Type B pancreatic cell (in vitro differentiated cells): ENCODE measurements at regions not wholly inside any gene's neighbourhood (a gene's known extent, or its start where the extent isn't known, plus 50 kb on each side); places are given as distances from the start of the nearest gene placed in this dataset.

ENCODE experiments used
- DNase-seq: peaks from one replicate; pipeline ENCODE4 v3.0.0; 2021; ENCODE audit warnings: mixed read lengths; ENCODE audit not compliant: unreplicated experiment; ENCODE audit errors: extremely low spot score
- H3K27ac Mint-ChIP-seq: 2 replicates; pipeline ENCODE4 v1.8.0; 2021; ENCODE audit warnings: mild to moderate bottlenecking, mixed read lengths
- H3K27me3 Mint-ChIP-seq: 2 replicates; pipeline ENCODE4 v1.8.0; 2021; ENCODE audit warnings: mixed read lengths
- H3K36me3 Mint-ChIP-seq: 2 replicates; pipeline ENCODE4 v1.8.0; 2021; ENCODE audit warnings: mixed read lengths
- H3K4me1 Mint-ChIP-seq: one replicate; pipeline ENCODE4 v1.8.0; 2021; ENCODE audit warnings: mixed read lengths; ENCODE audit not compliant: unreplicated experiment
- H3K4me3 Mint-ChIP-seq: 2 replicates; pipeline ENCODE4 v1.8.0; 2021; ENCODE audit warnings: mild to moderate bottlenecking, mixed read lengths
- H3K9me3 Mint-ChIP-seq: 2 replicates; pipeline ENCODE4 v1.8.0; 2021; ENCODE audit warnings: mixed read lengths
- CTCF ChIP-seq: fragments of 200-600 bp; sonication (generic); conservative IDR thresholded peaks from 2 replicates; pipeline ENCODE4 v1.5.0; 2021; ENCODE audit warnings: antibody characterized with exemption, mild to moderate bottlenecking

- peaks cover 6% of the 10 kb centered on the region for H3K4me1 Mint-ChIP-seq
- H3K9me3 Mint-ChIP-seq: no peaks in the 10 kb centered on the region
- no peak overlapping the region for H3K27ac Mint-ChIP-seq
- DNase-seq: no peak
- H3K4me3 Mint-ChIP-seq: no peak overlapping the region
- H3K27me3 Mint-ChIP-seq: peaks cover 4% of the 10 kb centered on the region
- no peak for TF ChIP-seq CTCF
- H3K36me3 Mint-ChIP-seq: no peaks in the 10 kb centered on the region
Measured at GRCh38 chr2:223418131-223418530, 184.0 kb downstream of the SCG2 start.

DNA sequence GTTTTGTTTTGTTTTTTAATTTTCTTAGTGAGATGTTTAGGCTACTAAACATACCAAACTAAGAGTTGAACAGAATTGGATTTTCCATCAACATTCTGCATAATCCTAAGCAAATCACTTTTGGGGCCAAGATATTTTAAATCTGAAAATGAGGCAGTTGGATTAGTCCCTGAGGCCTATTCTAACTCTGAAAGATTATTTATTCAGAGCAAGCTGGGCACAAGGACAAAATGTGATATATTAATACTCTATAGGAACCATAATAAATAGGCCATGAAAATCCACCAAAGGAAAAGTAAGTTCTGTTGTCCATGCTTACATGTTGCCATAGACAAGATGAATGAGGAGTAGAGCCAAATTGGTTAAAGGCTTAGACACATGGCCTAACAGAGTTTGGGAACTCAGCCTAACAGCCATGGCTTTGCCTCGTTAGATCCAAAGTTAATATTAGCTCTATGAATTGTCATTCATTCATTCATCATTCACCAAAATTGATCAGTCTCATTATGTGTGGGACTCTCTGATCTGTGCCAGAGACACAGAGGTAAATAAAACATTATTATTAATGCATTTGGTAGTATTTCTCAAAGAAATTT, 183.5 kb downstream of the SCG2 start:
- Mint-ChIP-seq H3K27ac (no peak overlapping the region), H3K9me3 (no peaks in the 10 kb centered on the region), H3K4me1 (peaks cover 6% of the 10 kb centered on the region), H3K36me3 (no peaks in the 10 kb centered on the region), H3K4me3 (no peak overlapping the region), H3K27me3 (no peaks in the 10 kb centered on the region)
- no peak for TF ChIP-seq CTCF
- DNase-seq: no peak

- peaks cover 6% of the 10 kb centered on the region for H3K4me1 Mint-ChIP-seq
- no peaks in the 10 kb centered on the region for H3K9me3 Mint-ChIP-seq
- H3K27ac Mint-ChIP-seq: no peak overlapping the region
- DNase-seq: no peak
- no peak for TF ChIP-seq CTCF
- no peak overlapping the region for H3K4me3 Mint-ChIP-seq
- H3K27me3 Mint-ChIP-seq: no peaks in the 10 kb centered on the region
- H3K36me3 Mint-ChIP-seq: no peaks in the 10 kb centered on the region
Measured at GRCh38 chr2:223420048-223420447, 182.1 kb downstream of the SCG2 start.

DNA sequence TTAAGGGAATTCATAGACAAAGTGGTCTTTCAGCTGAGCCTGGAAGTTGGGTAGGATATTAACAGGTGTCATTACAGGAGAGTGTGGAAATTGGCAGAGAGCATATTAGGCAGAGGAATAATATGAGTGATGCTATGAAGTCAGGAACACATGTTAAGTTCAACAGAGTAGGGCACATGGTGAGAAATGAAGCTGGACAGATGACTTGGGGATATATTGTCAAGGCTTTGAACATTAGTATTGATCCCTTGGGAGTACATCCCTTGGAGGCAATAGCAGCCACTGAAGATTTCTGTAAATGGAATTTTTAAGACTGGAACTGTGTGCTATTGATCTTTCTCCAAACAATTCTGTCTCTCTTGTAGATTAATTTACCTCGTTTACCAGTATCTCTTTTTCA, 170.7 kb downstream of the SCG2 start:
- DNase-seq: no peak
- no peak overlapping the region for H3K4me3 Mint-ChIP-seq
- no peak for TF ChIP-seq CTCF
- no peaks in the 10 kb centered on the region for H3K4me1 Mint-ChIP-seq
- H3K36me3 Mint-ChIP-seq: no peaks in the 10 kb centered on the region
- no peak overlapping the region for H3K27ac Mint-ChIP-seq
- no peaks in the 10 kb centered on the region for H3K9me3 Mint-ChIP-seq
- H3K27me3 Mint-ChIP-seq: peaks cover 7% of the 10 kb centered on the region

DNA sequence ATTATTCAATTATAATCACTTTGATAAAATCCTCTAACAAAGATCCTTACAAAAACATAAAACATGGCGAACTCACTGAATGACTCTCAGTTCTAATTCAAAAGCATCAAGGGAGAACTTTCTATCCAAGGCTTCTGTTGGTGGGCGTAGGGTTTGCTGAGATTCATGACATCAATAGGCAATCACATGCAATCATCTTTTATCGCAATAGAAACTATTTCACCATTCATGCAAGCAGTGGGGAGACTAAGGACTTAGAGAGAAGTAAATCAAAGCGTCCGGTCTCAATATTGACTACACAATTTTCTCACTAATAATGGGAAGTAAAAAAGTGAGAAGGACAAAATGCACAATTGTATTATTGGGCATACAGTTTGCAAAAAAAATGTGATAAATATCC, 168.7 kb downstream of the SCG2 start:
- H3K4me1 Mint-ChIP-seq: no peaks in the 10 kb centered on the region
- H3K4me3 Mint-ChIP-seq: no peak overlapping the region
- no peak for DNase-seq
- no peak for TF ChIP-seq CTCF
- peaks cover 10% of the 10 kb centered on the region for H3K27me3 Mint-ChIP-seq
- H3K27ac Mint-ChIP-seq: no peak overlapping the region
- no peaks in the 10 kb centered on the region for H3K9me3 Mint-ChIP-seq
- no peaks in the 10 kb centered on the region for H3K36me3 Mint-ChIP-seq

DNA sequence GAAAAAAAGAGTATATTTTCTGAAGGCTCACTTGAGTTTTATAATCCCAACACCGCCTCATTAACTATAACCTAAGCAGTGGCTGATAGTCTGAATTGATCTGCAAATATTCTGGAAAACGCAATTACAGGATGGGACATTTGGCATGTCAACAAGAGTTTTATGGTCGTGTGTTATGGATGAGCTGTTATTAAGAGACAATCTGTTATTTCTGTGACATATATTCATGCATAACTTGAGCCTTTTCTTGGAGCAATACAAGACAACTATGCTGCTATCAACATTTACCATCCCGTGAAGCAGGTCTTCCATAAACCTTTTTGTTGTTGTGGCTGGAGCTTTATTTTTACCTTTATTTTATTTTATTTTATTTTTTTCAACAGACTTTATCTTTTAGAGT, 164.4 kb downstream of the SCG2 start:
- Mint-ChIP-seq H3K4me1 (no peaks in the 10 kb centered on the region), H3K9me3 (no peaks in the 10 kb centered on the region), H3K36me3 (no peaks in the 10 kb centered on the region), H3K27me3 (peaks cover 7% of the 10 kb centered on the region), H3K4me3 (no peak overlapping the region), H3K27ac (no peak overlapping the region)
- no peak for DNase-seq
- TF ChIP-seq CTCF: no peak
